GM12878 (cell line): ENCODE measurements at regions not wholly inside any gene's neighbourhood (a gene's known extent, or its start where the extent isn't known, plus 50 kb on each side); places are given as distances from the start of the nearest gene placed in this dataset.

Experiments used
- ATAC-seq: fragments of 200-7000 bp; cut with Tn5 transposase; 3 replicates; pipeline ENCODE4 v1.9.1; 2020; ENCODE audit warnings: mild to moderate bottlenecking, moderate library complexity
- BruUV-seq: library from RNA; stranded (reverse); fragments of 400-500 nt; replicated peaks from 2 replicates; lab custom pipeline; 2021; lab: Mats Ljungman, UMichigan
- CTCF ChIA-PET: fragments of 300-600 bp; sonication (Branson Sonifier 250); formaldehyde crosslinking; extraction: SDS; loops from one replicate; lab custom pipeline; 2021; ENCODE audit warnings: inconsistent platforms; lab: Yijun Ruan, JAX
- POLR2A ChIA-PET: fragments of 350-600 bp; formaldehyde crosslinking; extraction: SDS; loops from one replicate; lab custom pipeline; 2021; ENCODE audit warnings: inconsistent platforms; lab: Charles Lee
- RAD21 ChIA-PET: fragments of 300-600 bp; sonication (Branson Sonifier 250); formaldehyde crosslinking; loops from one replicate; lab custom pipeline; 2023; ENCODE audit warnings: antibody characterized with exemption; ENCODE audit not compliant: unreplicated experiment; lab: Charles Lee
- SMC1A ChIA-PET: fragments of 300-600 bp; sonication (Branson Sonifier 250); formaldehyde crosslinking; loops from one replicate; lab custom pipeline; 2023; ENCODE audit not compliant: unreplicated experiment, uncharacterized antibody; lab: Charles Lee
- DNase-seq: peaks from one replicate; pipeline ENCODE4 v3.0.0-alpha.2; 2011; ENCODE audit warnings: low read depth, low spot score
- FAIRE-seq: peaks from 3 replicates; lab custom pipeline; 2011; peaks lifted over from hg19 to GRCh38; lab: Jason Lieb, UNC
- H2AFZ ChIP-seq: 2 replicates; pipeline ENCODE4 v1.6.0; 2011; ENCODE audit warnings: low read depth, low read length, control low read depth; ENCODE audit not compliant: control insufficient read depth
- H3K27ac ChIP-seq: 2 replicates; pipeline ENCODE4 v1.5.1; 2011; ENCODE audit warnings: control low read depth; ENCODE audit not compliant: control insufficient read depth, insufficient read depth
- H3K27me3 ChIP-seq, 2 experiments: replicated peaks in 1 of 2; 2 replicates each; pipeline versions ENCODE4 v1.6.0 to v1.6.1; 2011; ENCODE audit warnings: low read length in 1 of 2; ENCODE audit not compliant: control insufficient read depth in 2 of 2, insufficient read depth in 2 of 2
- H3K36me3 ChIP-seq, 2 experiments: 2 replicates each; pipeline ENCODE4 v1.5.1; 2011; ENCODE audit warnings: low read length in 1 of 2; ENCODE audit not compliant: control insufficient read depth in 2 of 2, insufficient read depth in 2 of 2
- H3K4me1 ChIP-seq: 2 replicates; pipeline ENCODE4 v1.6.1; 2011; ENCODE audit warnings: mild to moderate bottlenecking, low read length, moderate library complexity, mixed read lengths; ENCODE audit not compliant: control insufficient read depth, insufficient read depth
- H3K4me2 ChIP-seq: 2 replicates; pipeline ENCODE4 v1.6.0; 2011; ENCODE audit warnings: control low read depth; ENCODE audit not compliant: control insufficient read depth, insufficient read depth
- H3K4me3 ChIP-seq: fragments of 200-600 bp; sonication (generic); 2 replicates; pipeline ENCODE4 v1.5.1; 2016
- H3K79me2 ChIP-seq: 2 replicates; pipeline ENCODE4 v1.6.0; 2011; ENCODE audit warnings: low read length; ENCODE audit not compliant: control insufficient read depth, insufficient read depth
- H3K9ac ChIP-seq: 2 replicates; pipeline ENCODE4 v1.8.0; 2011; ENCODE audit warnings: low read length, control low read depth, mixed read lengths; ENCODE audit not compliant: control insufficient read depth, insufficient read depth
- H3K9me3 ChIP-seq: replicated peaks from 3 replicates; pipeline ENCODE4 v1.5.1; 2011; ENCODE audit warnings: mild to moderate bottlenecking, low read length; ENCODE audit not compliant: control insufficient read depth, insufficient read depth
- H4K20me1 ChIP-seq: 2 replicates; pipeline ENCODE4 v1.6.0; 2011; ENCODE audit not compliant: control insufficient read depth, insufficient read depth
- HCFC1 ChIP-seq: fragments of 150-350 bp; IDR thresholded peaks from 2 replicates; pipeline ENCODE4 v1.6.1; 2014; ENCODE audit warnings: low read length
- MTA2 ChIP-seq: fragments of 450-650 bp; IDR thresholded peaks from 2 replicates; pipeline ENCODE4 v1.6.1; 2016; ENCODE audit warnings: low read depth, mild to moderate bottlenecking, moderate library complexity
- PAX8 ChIP-seq: fragments of 450-650 bp; IDR thresholded peaks from 2 replicates; pipeline ENCODE4 v1.6.1; 2017; ENCODE audit warnings: mild to moderate bottlenecking, moderate library complexity
- RAD51 ChIP-seq: fragments of 450-650 bp; IDR thresholded peaks from 2 replicates; pipeline ENCODE4 v1.6.1; 2016; ENCODE audit warnings: moderate library complexity, mild to moderate bottlenecking, inconsistent platforms
- SMAD5 ChIP-seq: IDR thresholded peaks from 2 replicates; pipeline ENCODE4 v1.6.1; 2016; ENCODE audit warnings: antibody characterized with exemption, low read depth
- STAT1 ChIP-seq: fragments of 450-650 bp; conservative IDR thresholded peaks from 2 replicates; pipeline ENCODE4 v1.6.1; 2014; ENCODE audit warnings: antibody characterized with exemption, mild to moderate bottlenecking
- TAF1 ChIP-seq: IDR thresholded peaks from 2 replicates; pipeline ENCODE4 v1.6.1; 2011; ENCODE audit warnings: mild to moderate bottlenecking, low read depth, low read length, borderline replicate concordance
- TCF12 ChIP-seq: IDR thresholded peaks from 2 replicates; pipeline ENCODE4 v1.6.1; 2011; ENCODE audit warnings: low read depth, mild to moderate bottlenecking, low read length
- WGBS: methylation state at CpG from one replicate; pipeline ENCODE4 v1.1.6; 2016; ENCODE audit warnings: low lambda C conversion rate; ENCODE audit not compliant: insufficient replicate concordance, insufficient coverage; ENCODE audit errors: missing lambda C conversion rate; 5-methylcytosine and 5-hydroxymethylcytosine counted together
- in situ Hi-C: fragments of 300-500 bp; cut with MboI; formaldehyde crosslinking; loops from 9 replicates; pipeline ENCODE4 v1.14.3; 2018; ENCODE audit warnings: mixed read lengths
- intact Hi-C: fragments of 100-400 bp; cut with micrococcal nuclease; formaldehyde crosslinking; loops from one replicate; pipeline ENCODE4 v1.14.2; 2022; ENCODE audit not compliant: unreplicated experiment
- TF ChIP-seq, protein P1 (sequence below): IDR thresholded peaks from 2 replicates; pipeline ENCODE4 v1.6.1; 2012; ENCODE audit warnings: mild to moderate bottlenecking, low read depth, low read length

DNA sequence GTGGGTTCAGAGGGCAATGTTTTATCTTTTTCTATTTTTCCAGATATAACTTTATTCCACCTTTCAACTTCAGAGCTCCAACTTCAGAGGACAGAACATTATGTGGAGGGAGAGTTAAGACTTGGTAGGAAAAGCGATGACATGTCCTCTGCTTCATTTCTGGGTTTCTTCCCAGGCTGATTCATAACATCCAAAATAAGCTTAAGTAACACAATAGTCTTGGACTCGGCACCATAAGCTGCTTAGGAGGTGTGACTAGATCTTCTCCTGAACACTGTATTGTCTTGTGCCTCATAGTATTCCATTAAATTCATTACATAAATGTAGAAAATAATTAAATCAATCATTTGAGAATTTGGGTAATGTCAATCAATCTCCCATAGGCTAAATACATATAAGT lies 95.5 kb upstream of the PDE3A start:
- no peak for DNase-seq
- TF ChIP-seq HCFC1 (no peak), TAF1 (no peak), MTA2 (no peak), RAD51 (no peak), SMAD5 (no peak), TCF12 (no peak)
- Histone ChIP-seq H3K27me3 (no peaks in the 10 kb centered on the region), H3K4me2 (no peak overlapping the region), H3K4me3 (no peak overlapping the region), H4K20me1 (no peaks in the 10 kb centered on the region), H3K79me2 (no peaks in the 10 kb centered on the region), H3K9ac (no peak overlapping the region), H2AFZ (no peak overlapping the region), H3K36me3 (no peaks in the 10 kb centered on the region), H3K9me3 (no peaks in the 10 kb centered on the region), H3K27ac (no peak overlapping the region), H3K4me1 (no peaks in the 10 kb centered on the region)
- ChIA-PET RAD21 (no interaction called here), POLR2A (no interaction called here), CTCF (no interaction called here), SMC1A (interaction anchor here (1.0 kb wide), 1 partner anchor 11 kb away, joined by 3 read pairs; no protein-coding TSS in a partner anchor)
- no TSS peak for BruUV-seq
- intact Hi-C loops = no loop called here
- ATAC-seq = no peak
- in situ Hi-C loops = no loop called here
- no peak for FAIRE-seq
- WGBS = 3% methylated on average over 2 of the region's 2 CpGs

GRCh38 chr12:20274008-20274407 lies 94.3 kb upstream of the PDE3A start:
- no peaks in the 10 kb centered on the region for H3K36me3 ChIP-seq
- H3K27me3 ChIP-seq = no peaks in the 10 kb centered on the region
- no peak overlapping the region for H3K4me2 ChIP-seq
- no peak overlapping the region for H3K4me3 ChIP-seq
- ATAC-seq (no peak), FAIRE-seq (no peak), DNase-seq (no peak)
- CTCF ChIA-PET = no interaction called here
- no peak overlapping the region for H2AFZ ChIP-seq
- H3K9ac ChIP-seq = no peak overlapping the region
- RAD21 ChIA-PET = no interaction called here
- BruUV-seq = no TSS peak
- in situ Hi-C loops = no loop called here
- H4K20me1 ChIP-seq = no peaks in the 10 kb centered on the region
- SMC1A ChIA-PET = no interaction called here
- POLR2A ChIA-PET = interaction anchor here (0.5 kb wide), 1 partner anchor 306 kb away, joined by 7 read pairs; no protein-coding TSS in a partner anchor
- TF ChIP-seq STAT1 (no peak), PAX8 (no peak), HCFC1 (no peak), TCF12 (no peak)
- TF ChIP-seq, protein P1, sequence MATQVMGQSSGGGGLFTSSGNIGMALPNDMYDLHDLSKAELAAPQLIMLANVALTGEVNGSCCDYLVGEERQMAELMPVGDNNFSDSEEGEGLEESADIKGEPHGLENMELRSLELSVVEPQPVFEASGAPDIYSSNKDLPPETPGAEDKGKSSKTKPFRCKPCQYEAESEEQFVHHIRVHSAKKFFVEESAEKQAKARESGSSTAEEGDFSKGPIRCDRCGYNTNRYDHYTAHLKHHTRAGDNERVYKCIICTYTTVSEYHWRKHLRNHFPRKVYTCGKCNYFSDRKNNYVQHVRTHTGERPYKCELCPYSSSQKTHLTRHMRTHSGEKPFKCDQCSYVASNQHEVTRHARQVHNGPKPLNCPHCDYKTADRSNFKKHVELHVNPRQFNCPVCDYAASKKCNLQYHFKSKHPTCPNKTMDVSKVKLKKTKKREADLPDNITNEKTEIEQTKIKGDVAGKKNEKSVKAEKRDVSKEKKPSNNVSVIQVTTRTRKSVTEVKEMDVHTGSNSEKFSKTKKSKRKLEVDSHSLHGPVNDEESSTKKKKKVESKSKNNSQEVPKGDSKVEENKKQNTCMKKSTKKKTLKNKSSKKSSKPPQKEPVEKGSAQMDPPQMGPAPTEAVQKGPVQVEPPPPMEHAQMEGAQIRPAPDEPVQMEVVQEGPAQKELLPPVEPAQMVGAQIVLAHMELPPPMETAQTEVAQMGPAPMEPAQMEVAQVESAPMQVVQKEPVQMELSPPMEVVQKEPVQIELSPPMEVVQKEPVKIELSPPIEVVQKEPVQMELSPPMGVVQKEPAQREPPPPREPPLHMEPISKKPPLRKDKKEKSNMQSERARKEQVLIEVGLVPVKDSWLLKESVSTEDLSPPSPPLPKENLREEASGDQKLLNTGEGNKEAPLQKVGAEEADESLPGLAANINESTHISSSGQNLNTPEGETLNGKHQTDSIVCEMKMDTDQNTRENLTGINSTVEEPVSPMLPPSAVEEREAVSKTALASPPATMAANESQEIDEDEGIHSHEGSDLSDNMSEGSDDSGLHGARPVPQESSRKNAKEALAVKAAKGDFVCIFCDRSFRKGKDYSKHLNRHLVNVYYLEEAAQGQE = no peak
- WGBS = 12% methylated on average over 3 of the region's 3 CpGs
- H3K9me3 ChIP-seq = no peaks in the 10 kb centered on the region
- no peaks in the 10 kb centered on the region for H3K79me2 ChIP-seq
- intact Hi-C loops = no loop called here
- no peaks in the 10 kb centered on the region for H3K4me1 ChIP-seq
- H3K27ac ChIP-seq = no peak overlapping the region
